IMR-90 (cell line): ENCODE measurements at regions not wholly inside any gene's neighbourhood (a gene's known extent, or its start where the extent isn't known, plus 50 kb on each side); places are given as distances from the start of the nearest gene placed in this dataset.

Source experiments
- ATAC-seq: fragments of 200-7000 bp; cut with Tn5 transposase; 2 replicates; pipeline ENCODE4 v1.9.1; 2020; ENCODE audit warnings: low read depth, mild to moderate bottlenecking, moderate library complexity
- BruUV-seq: library from RNA; stranded (reverse); fragments of 400-500 nt; replicated peaks from 2 replicates; lab custom pipeline; 2021; lab: Mats Ljungman, UMichigan
- CTCF ChIA-PET: fragments of 300-600 bp; formaldehyde crosslinking; extraction: SDS; loops from one replicate; lab custom pipeline; 2021; ENCODE audit warnings: antibody characterized with exemption; lab: Yijun Ruan, JAX
- POLR2A ChIA-PET: fragments of 300-600 bp; sonication (Branson Sonifier 250); formaldehyde crosslinking; loops from one replicate; lab custom pipeline; 2022; ENCODE audit warnings: antibody characterized with exemption; ENCODE audit not compliant: unreplicated experiment; lab: Charles Lee
- DNase-seq: peaks from one replicate; pipeline ENCODE4 v3.0.0; 2013
- H2AFZ ChIP-seq: replicated peaks from 2 replicates; pipeline ENCODE3; 2013; ENCODE audit warnings: low read length, mild to moderate bottlenecking; ENCODE audit not compliant: poor library complexity
- H2AK5ac ChIP-seq: 2 replicates; pipeline ENCODE4 v1.6.1; 2013; ENCODE audit warnings: low read depth, low read length, inconsistent platforms
- H2AK9ac ChIP-seq: replicated peaks from 2 replicates; pipeline ENCODE3; 2013; ENCODE audit warnings: mild to moderate bottlenecking, low read depth, low read length, moderate library complexity; ENCODE audit not compliant: poor library complexity
- H2BK120ac ChIP-seq: 2 replicates; pipeline ENCODE4 v1.6.1; 2013; ENCODE audit warnings: low read depth, low read length, inconsistent platforms
- H2BK15ac ChIP-seq: 3 replicates; pipeline ENCODE4 v1.6.1; 2013; ENCODE audit warnings: low read depth, low read length, inconsistent platforms
- H2BK20ac ChIP-seq: 2 replicates; pipeline ENCODE4 v1.6.1; 2013; ENCODE audit warnings: low read depth, mild to moderate bottlenecking, inconsistent platforms, low read length, moderate library complexity
- H2BK5ac ChIP-seq: 2 replicates; pipeline ENCODE4 v1.6.1; 2013; ENCODE audit warnings: mild to moderate bottlenecking, low read depth, low read length, inconsistent platforms; ENCODE audit not compliant: poor library complexity, severe bottlenecking
- H3K14ac ChIP-seq: replicated peaks from 2 replicates; pipeline ENCODE4 v1.6.1; 2013; ENCODE audit warnings: low read depth, low read length, inconsistent platforms
- H3K18ac ChIP-seq: 2 replicates; pipeline ENCODE4 v1.6.1; 2013; ENCODE audit warnings: low read depth, low read length, control low read depth
- H3K23ac ChIP-seq: 2 replicates; pipeline ENCODE4 v1.6.1; 2013; ENCODE audit warnings: low read depth, low read length, inconsistent platforms
- H3K27ac ChIP-seq: 2 replicates; pipeline ENCODE4 v1.5.1; 2013; ENCODE audit warnings: mild to moderate bottlenecking, control low read depth, low read length; ENCODE audit not compliant: insufficient read depth
- H3K27me3 ChIP-seq: 2 replicates; pipeline ENCODE4 v1.6.1; 2013; ENCODE audit warnings: low read length; ENCODE audit not compliant: control insufficient read depth, insufficient read depth
- H3K36me3 ChIP-seq: 2 replicates; pipeline ENCODE4 v1.6.1; 2013; ENCODE audit warnings: low read length, mixed read lengths; ENCODE audit not compliant: control insufficient read depth, insufficient read depth
- H3K4ac ChIP-seq: 2 replicates; pipeline ENCODE4 v1.6.1; 2013; ENCODE audit warnings: low read depth, low read length, inconsistent platforms
- H3K4me1 ChIP-seq: 2 replicates; pipeline ENCODE4 v1.6.1; 2013; ENCODE audit warnings: low read length, mixed read lengths; ENCODE audit not compliant: control insufficient read depth, insufficient read depth
- H3K4me2 ChIP-seq: 2 replicates; pipeline ENCODE4 v1.6.1; 2013; ENCODE audit warnings: low read depth, mild to moderate bottlenecking, control low read depth, low read length, moderate library complexity
- H3K4me3 ChIP-seq: 2 replicates; pipeline ENCODE4 v1.5.1; 2013; ENCODE audit warnings: low read depth, mild to moderate bottlenecking, control low read depth, low read length, moderate library complexity; ENCODE audit not compliant: insufficient read depth
- H3K56ac ChIP-seq: 2 replicates; pipeline ENCODE4 v1.6.1; 2013; ENCODE audit warnings: low read length, inconsistent platforms; ENCODE audit not compliant: insufficient read depth; ENCODE audit errors: extremely low read depth
- H3K79me1 ChIP-seq, 2 experiments: 2 replicates each; pipeline ENCODE4 v1.6.1; 2013; ENCODE audit warnings: low read length in 2 of 2, inconsistent platforms in 1 of 2, low read depth in 1 of 2
- H3K9ac ChIP-seq: 2 replicates; pipeline ENCODE4 v1.6.1; 2013; ENCODE audit warnings: low read depth, low read length, control low read depth
- H3K9me1 ChIP-seq: 2 replicates; pipeline ENCODE4 v1.6.1; 2013; ENCODE audit warnings: low read length, inconsistent platforms; ENCODE audit not compliant: insufficient read depth
- H3K9me3 ChIP-seq: 2 replicates; pipeline ENCODE4 v1.6.1; 2013; ENCODE audit warnings: low read length; ENCODE audit not compliant: control insufficient read depth, insufficient read depth
- H4K20me1 ChIP-seq: 2 replicates; pipeline ENCODE4 v1.6.1; 2013; ENCODE audit warnings: low read length, inconsistent platforms; ENCODE audit not compliant: insufficient read depth
- H4K5ac ChIP-seq: 2 replicates; pipeline ENCODE4 v1.6.1; 2013; ENCODE audit warnings: mild to moderate bottlenecking, low read depth, low read length, control low read depth
- H4K8ac ChIP-seq, 2 experiments: 2 replicates each; pipeline ENCODE4 v1.6.1; 2013; ENCODE audit warnings: low read depth in 2 of 2, low read length in 2 of 2, control low read depth in 1 of 2, inconsistent platforms in 1 of 2
- H4K91ac ChIP-seq: 2 replicates; pipeline ENCODE4 v1.6.1; 2013; ENCODE audit warnings: low read depth, low read length, inconsistent platforms; ENCODE audit not compliant: insufficient read depth
- BHLHE40 ChIP-seq: fragments of 150-350 bp; IDR thresholded peaks from 2 replicates; pipeline ENCODE4 v1.6.1; 2016; ENCODE audit warnings: mild to moderate bottlenecking, low read depth, low read length
- MXI1 ChIP-seq: IDR thresholded peaks from 2 replicates; pipeline ENCODE4 v1.6.1; 2012; ENCODE audit warnings: low read depth, mild to moderate bottlenecking, low read length, moderate library complexity, borderline replicate concordance
- NFE2L2 ChIP-seq: fragments of 150-350 bp; IDR thresholded peaks from 2 replicates; pipeline ENCODE4 v1.6.1; 2016; ENCODE audit warnings: low read depth, mild to moderate bottlenecking, low read length
- WGBS, 2 experiments: methylation state at CpG; one replicate each; pipeline versions ENCODE4 v1.1.5 to v1.1.7; 2013; ENCODE audit warnings: missing lambda C conversion rate in 2 of 2; ENCODE audit not compliant: insufficient read length in 1 of 2; ENCODE audit errors: extremely low coverage in 2 of 2; 5-methylcytosine and 5-hydroxymethylcytosine counted together
- dilution Hi-C: fragments of 300-500 bp; cut with HindIII; formaldehyde crosslinking; loops from one replicate; pipeline ENCODE4 v1.14.3; 2018; ENCODE audit warnings: low sequenced_read_pairs; ENCODE audit not compliant: unreplicated experiment
- in situ Hi-C: fragments of 300-500 bp; cut with MboI; formaldehyde crosslinking; loops from 3 replicates; pipeline ENCODE4 v1.14.3; 2019; ENCODE audit warnings: low sequenced_read_pairs, inconsistent platforms, mixed read lengths
- intact Hi-C: fragments of 100-400 bp; cut with micrococcal nuclease; formaldehyde crosslinking; loops from 2 replicates; pipeline ENCODE4 v1.10.0; 2022
- TF ChIP-seq, protein P1 (sequence below): conservative IDR thresholded peaks from 2 replicates; pipeline ENCODE4 v1.5.1; 2012; ENCODE audit warnings: mild to moderate bottlenecking, low read depth, low read length, improper control_type of control experiment

DNA sequence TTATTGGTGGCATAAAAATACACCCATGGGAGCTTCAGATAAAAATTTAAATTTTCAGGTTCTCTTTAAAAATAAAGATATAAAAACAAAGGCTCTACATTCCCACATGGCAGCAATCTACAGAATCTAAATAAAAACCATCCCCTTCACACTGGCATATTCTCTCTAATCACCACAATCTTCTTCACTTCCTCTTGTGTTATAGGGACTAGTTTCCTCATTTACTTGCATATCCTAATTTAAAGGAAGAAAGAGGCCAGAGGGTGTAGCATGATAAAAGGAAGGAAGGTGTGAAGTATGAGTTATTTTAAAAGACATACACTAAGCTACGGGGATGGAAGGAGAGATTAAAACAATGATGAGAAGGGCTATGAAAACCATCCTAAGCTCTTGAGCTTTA is 390.5 kb downstream of the ZNF608 start:
- dilution Hi-C loops: no loop called here
- ATAC-seq (no peak), DNase-seq (no peak)
- Histone ChIP-seq H3K14ac (no peak overlapping the region), H3K56ac (no peak overlapping the region), H4K5ac (no peak overlapping the region), H3K27ac (no peak overlapping the region), H3K4ac (no peak overlapping the region), H2BK20ac (no peak overlapping the region), H4K8ac (no peak overlapping the region), H2AK5ac (no peak overlapping the region), H3K9me3 (no peaks in the 10 kb centered on the region), H3K36me3 (no peaks in the 10 kb centered on the region), H2BK5ac (no peak overlapping the region), H4K20me1 (no peaks in the 10 kb centered on the region), H3K9me1 (no peaks in the 10 kb centered on the region), H2BK120ac (no peak overlapping the region), H3K27me3 (no peaks in the 10 kb centered on the region), H3K18ac (no peak overlapping the region), H3K9ac (no peak overlapping the region), H2AK9ac (no peak overlapping the region), H2BK15ac (no peak overlapping the region), H3K23ac (no peak overlapping the region), H4K91ac (no peak overlapping the region), H3K4me2 (no peak overlapping the region), H3K4me3 (no peak overlapping the region), H3K79me1 (no peaks in the 10 kb centered on the region), H3K4me1 (no peaks in the 10 kb centered on the region), H2AFZ (no peak overlapping the region)
- no TSS peak for BruUV-seq
- TF ChIP-seq MXI1 (no peak), NFE2L2 (no peak), BHLHE40 (no peak)
- TF ChIP-seq, protein P1, sequence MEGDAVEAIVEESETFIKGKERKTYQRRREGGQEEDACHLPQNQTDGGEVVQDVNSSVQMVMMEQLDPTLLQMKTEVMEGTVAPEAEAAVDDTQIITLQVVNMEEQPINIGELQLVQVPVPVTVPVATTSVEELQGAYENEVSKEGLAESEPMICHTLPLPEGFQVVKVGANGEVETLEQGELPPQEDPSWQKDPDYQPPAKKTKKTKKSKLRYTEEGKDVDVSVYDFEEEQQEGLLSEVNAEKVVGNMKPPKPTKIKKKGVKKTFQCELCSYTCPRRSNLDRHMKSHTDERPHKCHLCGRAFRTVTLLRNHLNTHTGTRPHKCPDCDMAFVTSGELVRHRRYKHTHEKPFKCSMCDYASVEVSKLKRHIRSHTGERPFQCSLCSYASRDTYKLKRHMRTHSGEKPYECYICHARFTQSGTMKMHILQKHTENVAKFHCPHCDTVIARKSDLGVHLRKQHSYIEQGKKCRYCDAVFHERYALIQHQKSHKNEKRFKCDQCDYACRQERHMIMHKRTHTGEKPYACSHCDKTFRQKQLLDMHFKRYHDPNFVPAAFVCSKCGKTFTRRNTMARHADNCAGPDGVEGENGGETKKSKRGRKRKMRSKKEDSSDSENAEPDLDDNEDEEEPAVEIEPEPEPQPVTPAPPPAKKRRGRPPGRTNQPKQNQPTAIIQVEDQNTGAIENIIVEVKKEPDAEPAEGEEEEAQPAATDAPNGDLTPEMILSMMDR: no peak
- intact Hi-C loops: no loop called here
- in situ Hi-C loops: no loop called here
- WGBS, 2 experiments: no CpG with 5 or more reads among the region's 1 CpG
- POLR2A ChIA-PET: no interaction called here
- CTCF ChIA-PET: no interaction called here
